ENCODE measurements at regions not wholly inside any gene's neighbourhood (a gene's known extent, or its start where the extent isn't known, plus 50 kb on each side); places are given as distances from the start of the nearest gene placed in this dataset.

DNA sequence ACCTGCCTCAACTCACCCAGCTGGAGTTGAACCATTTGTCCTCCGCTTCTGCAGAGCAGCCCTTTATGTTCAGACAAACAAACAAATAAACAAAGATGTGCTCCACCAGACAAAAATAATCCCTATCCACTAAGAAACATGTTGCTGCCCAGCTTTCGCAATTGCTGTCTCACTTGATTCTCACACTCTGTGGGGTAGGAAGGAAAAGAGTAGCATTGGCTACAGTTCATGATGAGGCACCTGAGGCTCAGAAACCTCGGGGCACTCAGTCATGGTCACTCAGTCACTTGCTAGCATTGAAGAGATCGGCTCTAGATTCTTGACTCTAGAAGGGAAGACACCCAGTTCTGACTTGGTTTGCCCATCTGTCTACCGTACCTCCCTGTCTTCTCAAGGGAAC, 88.0 kb upstream of the ZMIZ1 start:
- no CpG with 5 or more reads among the region's 5 CpGs for WGBS (ENCODE audit: insufficient coverage, low lambda C conversion rate)
- no peak overlapping the region for H3K4me3 ChIP-seq (ENCODE audit: low read length)
- no peaks in the 10 kb centered on the region for H3K9me3 ChIP-seq (ENCODE audit: control insufficient read depth, low read depth, low read length)
- peaks cover 5% of the 10 kb centered on the region for H3K4me1 ChIP-seq (ENCODE audit: control insufficient read depth, insufficient read depth, low read length)
- DNase-seq: no peak
- no peaks in the 10 kb centered on the region for H3K36me3 ChIP-seq (ENCODE audit: control insufficient read depth, insufficient read depth, low read length)
- H3K27ac ChIP-seq (ENCODE audit: low read length): no peak overlapping the region
- no peaks in the 10 kb centered on the region for H3K27me3 ChIP-seq (ENCODE audit: control insufficient read depth, insufficient read depth, low read length)

DNA sequence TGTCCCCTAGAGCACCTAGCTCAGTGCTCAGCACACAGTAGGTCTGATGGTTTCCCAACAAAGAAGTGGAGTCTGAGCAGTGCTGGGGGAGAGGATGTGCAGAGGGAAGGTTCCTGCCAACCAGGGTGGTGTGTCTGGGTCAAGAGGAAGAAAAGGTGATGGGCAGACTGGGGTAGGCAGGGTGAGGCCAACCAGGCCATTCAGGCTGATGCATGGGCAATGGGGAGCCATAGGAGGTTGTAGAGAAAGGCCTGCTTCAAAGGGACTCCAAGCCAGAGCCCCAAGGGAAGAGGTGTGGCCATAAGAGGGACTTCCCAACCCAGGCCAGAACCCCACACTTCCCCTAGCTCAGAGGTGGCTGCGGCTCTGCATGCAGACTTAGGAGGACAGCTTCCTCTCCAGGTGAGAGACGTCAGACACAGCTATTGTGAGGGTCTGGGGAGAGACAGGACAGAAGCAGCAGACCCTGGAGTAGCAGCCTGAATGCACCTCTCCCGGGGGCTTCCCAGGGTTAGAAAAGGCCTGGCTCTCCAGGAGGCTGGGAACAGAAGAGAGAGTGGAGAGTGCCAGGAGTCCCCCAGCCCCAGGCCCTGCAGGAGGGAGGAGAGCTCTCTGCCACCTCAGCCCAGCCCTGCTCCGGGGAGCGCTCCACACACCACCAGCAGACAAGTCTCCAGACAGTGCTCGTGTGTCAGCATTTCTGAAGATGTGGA, 87.4 kb upstream of the ZMIZ1 start:
- no CpG with 5 or more reads among the region's 6 CpGs for WGBS (ENCODE audit: insufficient coverage, low lambda C conversion rate)
- Histone ChIP-seq H3K4me1 (ENCODE audit: control insufficient read depth, insufficient read depth, low read length) (peaks cover 5% of the 10 kb centered on the region), H3K36me3 (ENCODE audit: control insufficient read depth, insufficient read depth, low read length) (no peaks in the 10 kb centered on the region)

DNA sequence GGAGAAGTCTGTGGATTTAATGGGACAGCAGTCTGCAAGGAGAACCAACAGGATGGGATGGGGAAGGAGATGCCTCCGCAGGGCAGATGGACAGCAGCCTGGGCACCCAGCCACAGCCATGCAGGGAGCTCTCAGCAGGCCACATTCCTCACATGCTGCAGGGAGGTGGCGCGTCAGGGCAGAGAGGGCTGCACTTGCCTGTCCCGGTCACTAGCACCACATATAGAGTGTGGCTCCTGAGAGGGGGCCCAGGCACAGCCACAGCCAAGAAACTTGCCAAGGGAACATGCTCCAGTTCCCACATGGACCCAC, 86.8 kb upstream of the ZMIZ1 start:
- Histone ChIP-seq H3K27me3 (ENCODE audit: control insufficient read depth, insufficient read depth, low read length) (no peaks in the 10 kb centered on the region), H3K4me3 (ENCODE audit: low read length) (no peak overlapping the region), H3K4me1 (ENCODE audit: control insufficient read depth, insufficient read depth, low read length) (peaks cover 5% of the 10 kb centered on the region), H3K27ac (ENCODE audit: low read length) (no peak overlapping the region), H3K9me3 (ENCODE audit: control insufficient read depth, low read depth, low read length) (no peaks in the 10 kb centered on the region), H3K36me3 (ENCODE audit: control insufficient read depth, insufficient read depth, low read length) (no peaks in the 10 kb centered on the region)
- WGBS (ENCODE audit: insufficient coverage, low lambda C conversion rate): no CpG with 5 or more reads among the region's 4 CpGs
- DNase-seq: no peak

More for the DNA sequence above, 87.4 kb upstream of the ZMIZ1 start:
- Histone ChIP-seq H3K4me3 (ENCODE audit: low read length) (no peak overlapping the region), H3K27me3 (ENCODE audit: control insufficient read depth, insufficient read depth, low read length) (no peaks in the 10 kb centered on the region), H3K9me3 (ENCODE audit: control insufficient read depth, low read depth, low read length) (no peaks in the 10 kb centered on the region), H3K27ac (ENCODE audit: low read length) (no peak overlapping the region)
- DNase-seq: no peak

DNA sequence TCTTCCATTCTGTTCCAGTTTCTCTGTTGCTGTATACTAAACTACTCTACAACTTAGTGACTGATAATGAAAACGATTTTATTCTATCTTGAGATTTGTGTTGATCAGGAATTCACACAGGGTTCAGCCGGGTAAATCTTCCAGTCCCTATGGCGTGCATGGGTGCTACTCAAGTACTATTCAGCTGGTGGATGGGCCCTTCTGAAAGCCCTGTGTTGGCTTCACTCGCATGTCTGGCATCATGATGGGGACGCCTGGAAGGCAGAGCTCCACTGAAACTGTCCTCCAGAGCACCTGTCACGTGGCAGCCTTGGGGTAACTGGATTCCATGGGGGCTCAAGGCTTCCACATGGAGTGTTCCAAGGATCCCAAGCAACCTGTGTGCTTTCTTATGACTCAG, 86.0 kb upstream of the ZMIZ1 start:
- H3K36me3 ChIP-seq (ENCODE audit: control insufficient read depth, insufficient read depth, low read length): no peaks in the 10 kb centered on the region
- peaks cover 3% of the 10 kb centered on the region for H3K4me1 ChIP-seq (ENCODE audit: control insufficient read depth, insufficient read depth, low read length)
- no peak overlapping the region for H3K27ac ChIP-seq (ENCODE audit: low read length)
- WGBS (ENCODE audit: insufficient coverage, low lambda C conversion rate): no CpG with 5 or more reads among the region's 6 CpGs
- H3K9me3 ChIP-seq (ENCODE audit: control insufficient read depth, low read depth, low read length): no peaks in the 10 kb centered on the region
- H3K4me3 ChIP-seq (ENCODE audit: low read length): no peak overlapping the region
- no peak for DNase-seq
- no peaks in the 10 kb centered on the region for H3K27me3 ChIP-seq (ENCODE audit: control insufficient read depth, insufficient read depth, low read length)

DNA sequence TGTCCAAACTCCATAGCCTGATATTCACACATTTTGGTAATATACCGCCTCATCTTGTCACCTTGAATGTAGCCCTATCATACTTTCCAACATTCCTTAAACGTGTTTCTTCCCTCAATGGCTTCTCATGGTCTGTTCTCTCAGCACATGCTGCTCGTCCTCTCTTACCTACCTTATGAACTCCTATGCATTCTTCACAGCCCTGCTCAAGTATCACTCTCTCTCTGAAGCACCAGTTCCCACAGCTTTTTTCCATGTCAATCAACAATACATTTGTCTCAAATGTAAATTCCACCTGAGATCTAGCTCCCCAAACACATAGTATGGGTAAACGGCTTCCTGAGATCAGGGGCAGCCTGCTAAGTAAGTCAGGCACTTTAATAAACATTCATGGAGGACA, 85.2 kb upstream of the ZMIZ1 start:
- Histone ChIP-seq H3K9me3 (ENCODE audit: control insufficient read depth, low read depth, low read length) (no peaks in the 10 kb centered on the region), H3K27me3 (ENCODE audit: control insufficient read depth, insufficient read depth, low read length) (no peaks in the 10 kb centered on the region), H3K4me3 (ENCODE audit: low read length) (no peak overlapping the region), H3K4me1 (ENCODE audit: control insufficient read depth, insufficient read depth, low read length) (no peaks in the 10 kb centered on the region), H3K36me3 (ENCODE audit: control insufficient read depth, insufficient read depth, low read length) (no peaks in the 10 kb centered on the region), H3K27ac (ENCODE audit: low read length) (no peak overlapping the region)
- 80% methylated on average over 3 of the region's 4 CpGs for WGBS (ENCODE audit: insufficient coverage, low lambda C conversion rate)
- DNase-seq: no peak

DNA sequence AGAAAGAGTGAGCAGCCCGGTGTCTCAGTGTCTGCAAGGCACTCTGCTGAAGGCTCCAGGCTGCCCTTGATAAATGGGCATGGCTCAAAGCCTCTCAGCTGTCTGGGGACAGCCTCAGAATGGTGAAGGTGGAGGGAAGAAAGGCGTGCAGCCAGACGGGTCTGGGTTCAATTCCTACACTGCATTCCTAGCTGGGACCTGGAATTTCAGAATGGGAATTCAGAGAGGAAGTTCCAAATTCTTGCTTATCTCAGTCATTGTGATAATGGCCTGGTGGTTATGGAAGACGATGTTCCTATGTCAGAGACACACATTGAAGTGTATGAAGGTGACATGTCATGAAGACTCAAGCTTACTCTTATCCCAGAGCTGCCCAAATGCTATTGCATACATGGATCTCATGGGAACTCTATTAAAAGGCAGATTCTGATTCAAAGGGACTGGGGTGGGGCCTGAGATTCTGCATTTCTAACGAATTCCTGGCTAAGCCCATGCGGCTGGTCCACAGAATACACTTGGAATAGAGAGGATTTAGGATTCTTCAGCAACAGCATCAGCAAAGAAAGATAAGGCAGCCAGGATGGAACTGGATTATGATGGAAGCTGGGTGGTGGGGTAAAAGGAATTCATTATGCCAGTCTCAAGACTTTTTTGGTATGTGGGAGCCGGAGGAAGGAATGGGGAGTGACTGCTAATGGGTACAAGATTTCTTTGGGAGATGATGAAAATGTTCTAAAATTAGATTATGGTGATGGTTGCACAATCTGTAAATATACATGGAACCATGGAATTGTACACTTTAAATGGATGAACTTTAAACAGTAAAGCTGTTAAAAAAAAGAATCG, 82.6 kb upstream of the ZMIZ1 start:
- H3K27ac ChIP-seq (ENCODE audit: low read length): no peak overlapping the region
- DNase-seq: no peak
- H3K27me3 ChIP-seq (ENCODE audit: control insufficient read depth, insufficient read depth, low read length): no peaks in the 10 kb centered on the region
- H3K9me3 ChIP-seq (ENCODE audit: control insufficient read depth, low read depth, low read length): no peaks in the 10 kb centered on the region
- no peaks in the 10 kb centered on the region for H3K4me1 ChIP-seq (ENCODE audit: control insufficient read depth, insufficient read depth, low read length)
- H3K4me3 ChIP-seq (ENCODE audit: low read length): no peak overlapping the region
- no peaks in the 10 kb centered on the region for H3K36me3 ChIP-seq (ENCODE audit: control insufficient read depth, insufficient read depth, low read length)
- WGBS (ENCODE audit: insufficient coverage, low lambda C conversion rate): no CpG with 5 or more reads among the region's 8 CpGs

DNA sequence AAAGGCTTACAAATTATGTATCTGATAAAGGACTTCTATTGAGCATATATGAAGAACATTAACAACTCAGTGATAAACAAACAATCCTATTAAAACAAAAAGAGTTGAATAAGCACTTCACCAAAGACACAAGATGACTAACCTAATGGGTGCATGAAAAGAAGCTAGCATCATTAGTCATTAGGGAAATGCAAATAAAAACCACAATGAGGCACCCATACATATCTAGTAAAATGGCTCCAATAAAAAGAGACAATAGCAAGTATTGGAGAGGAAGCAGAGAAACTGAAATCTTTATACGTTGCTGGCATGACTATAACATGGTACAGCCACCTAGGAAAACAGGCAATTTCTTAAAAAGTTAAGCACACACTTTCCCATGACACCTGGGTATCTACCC, 77.6 kb upstream of the ZMIZ1 start:
- Histone ChIP-seq H3K27ac (ENCODE audit: low read length) (no peak overlapping the region), H3K36me3 (ENCODE audit: control insufficient read depth, insufficient read depth, low read length) (no peaks in the 10 kb centered on the region), H3K4me3 (ENCODE audit: low read length) (no peak overlapping the region), H3K4me1 (ENCODE audit: control insufficient read depth, insufficient read depth, low read length) (peaks cover 9% of the 10 kb centered on the region), H3K27me3 (ENCODE audit: control insufficient read depth, insufficient read depth, low read length) (no peaks in the 10 kb centered on the region), H3K9me3 (ENCODE audit: control insufficient read depth, low read depth, low read length) (no peaks in the 10 kb centered on the region)
- no peak for DNase-seq
- WGBS (ENCODE audit: insufficient coverage, low lambda C conversion rate): 100% methylated on average over 1 of the region's 1 CpG

DNA sequence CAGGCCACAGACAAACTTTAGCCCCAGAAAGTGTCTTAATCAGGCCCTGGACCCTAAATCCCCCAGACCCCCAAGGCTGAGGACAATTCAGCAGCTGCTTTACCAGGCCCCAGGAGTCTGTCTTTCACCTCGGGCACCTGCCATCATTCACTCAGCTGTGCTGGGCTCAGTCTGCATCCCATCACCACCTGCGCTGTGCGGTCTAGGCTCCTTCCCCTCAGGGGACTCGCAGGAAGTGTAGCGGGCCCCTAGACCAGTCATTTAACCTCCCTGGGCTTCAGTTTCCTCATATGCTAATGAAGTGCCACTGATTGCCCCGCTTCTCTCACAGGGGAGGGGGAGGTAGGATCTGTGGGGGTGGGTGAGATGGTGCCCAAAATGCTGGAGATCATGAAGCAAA, 76.4 kb upstream of the ZMIZ1 start:
- Histone ChIP-seq H3K9me3 (ENCODE audit: control insufficient read depth, low read depth, low read length) (no peaks in the 10 kb centered on the region), H3K36me3 (ENCODE audit: control insufficient read depth, insufficient read depth, low read length) (no peaks in the 10 kb centered on the region), H3K27ac (ENCODE audit: low read length) (no peak overlapping the region), H3K4me3 (ENCODE audit: low read length) (no peak overlapping the region), H3K27me3 (ENCODE audit: control insufficient read depth, insufficient read depth, low read length) (no peaks in the 10 kb centered on the region), H3K4me1 (ENCODE audit: control insufficient read depth, insufficient read depth, low read length) (peaks cover 9% of the 10 kb centered on the region)
- WGBS (ENCODE audit: insufficient coverage, low lambda C conversion rate): no CpG with 5 or more reads among the region's 6 CpGs
- no peak for DNase-seq

DNA sequence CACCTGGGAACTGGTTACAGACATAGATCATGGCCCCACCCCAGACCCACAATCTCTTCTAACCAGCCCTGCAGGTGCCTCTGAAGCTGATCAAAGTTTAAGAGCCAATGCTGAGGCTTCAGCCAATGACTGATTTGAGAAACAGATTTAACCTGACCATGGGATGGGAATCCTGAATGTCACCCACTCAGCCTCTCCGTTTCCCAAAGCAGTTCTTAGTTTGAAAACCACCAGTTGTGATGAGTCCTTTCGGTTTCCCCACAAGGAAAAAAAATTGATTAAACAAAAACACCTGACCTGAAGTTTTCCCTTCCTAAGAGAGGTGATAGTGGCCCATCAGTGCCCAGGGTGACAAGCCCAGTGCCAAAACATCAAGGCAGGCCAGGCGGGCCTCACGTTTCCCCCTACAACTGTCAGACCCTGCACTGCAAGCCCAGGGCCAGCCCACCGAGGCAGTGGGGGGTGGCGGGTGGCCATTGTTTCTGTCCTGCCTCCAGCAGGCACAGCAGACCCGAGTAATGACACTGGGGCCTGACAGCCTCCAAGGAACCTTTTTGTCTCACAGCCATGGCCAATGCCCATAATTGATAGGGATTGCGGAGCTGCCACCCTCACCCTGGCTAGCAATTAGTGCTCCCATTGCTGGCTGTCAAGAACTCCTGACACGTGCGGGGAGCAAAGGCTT, 75.4 kb upstream of the ZMIZ1 start:
- no CpG with 5 or more reads among the region's 10 CpGs for WGBS (ENCODE audit: insufficient coverage, low lambda C conversion rate)
- Histone ChIP-seq H3K27me3 (ENCODE audit: control insufficient read depth, insufficient read depth, low read length) (no peaks in the 10 kb centered on the region), H3K4me3 (ENCODE audit: low read length) (no peak overlapping the region), H3K27ac (ENCODE audit: low read length) (no peak overlapping the region), H3K9me3 (ENCODE audit: control insufficient read depth, low read depth, low read length) (no peaks in the 10 kb centered on the region), H3K36me3 (ENCODE audit: control insufficient read depth, insufficient read depth, low read length) (no peaks in the 10 kb centered on the region), H3K4me1 (ENCODE audit: control insufficient read depth, insufficient read depth, low read length) (peaks cover 9% of the 10 kb centered on the region)
- DNase-seq: peak in 1 of 2 donors; percentile 58

DNA sequence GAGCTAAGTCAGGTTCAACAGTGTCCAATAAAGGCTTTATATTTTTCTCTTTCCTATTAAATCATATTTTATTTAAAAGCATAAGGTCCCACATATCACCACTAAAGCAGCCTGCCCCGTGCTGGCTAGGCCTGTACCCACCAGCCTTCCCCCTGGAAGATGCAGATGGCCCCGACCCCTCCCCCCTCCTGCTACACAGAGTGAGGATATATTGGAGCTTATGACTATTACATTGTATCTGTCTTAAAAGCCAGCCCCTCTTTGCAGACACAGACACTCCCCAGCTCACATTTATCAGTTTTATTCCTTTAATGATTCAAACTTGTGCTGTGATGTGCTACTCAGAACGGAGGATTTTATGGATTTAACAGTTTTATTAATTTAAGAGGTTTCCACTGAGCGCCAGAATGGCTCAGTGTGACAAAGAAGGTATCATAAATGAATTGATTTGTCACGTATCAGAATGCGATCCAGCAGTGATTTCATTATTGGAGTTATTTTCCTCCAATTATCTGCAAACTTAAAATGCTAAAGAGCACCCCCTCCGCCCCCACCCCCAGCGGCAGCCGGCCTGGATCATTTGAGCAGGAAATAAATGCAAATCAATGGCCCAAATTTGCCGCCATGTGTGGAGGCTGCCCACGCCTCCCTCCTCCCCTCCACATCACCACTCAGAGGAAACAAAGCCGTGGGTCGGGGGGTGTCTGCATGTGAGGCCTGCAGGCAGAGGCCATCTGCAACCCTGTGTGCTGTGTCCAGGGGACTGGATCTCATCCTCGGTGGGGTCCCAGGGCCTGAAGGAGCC, 72.6 kb upstream of the ZMIZ1 start:
- no peaks in the 10 kb centered on the region for H3K9me3 ChIP-seq (ENCODE audit: control insufficient read depth, low read depth, low read length)
- peaks cover 9% of the 10 kb centered on the region for H3K4me1 ChIP-seq (ENCODE audit: control insufficient read depth, insufficient read depth, low read length)
- H3K27ac ChIP-seq (ENCODE audit: low read length): no peak overlapping the region
- no peaks in the 10 kb centered on the region for H3K27me3 ChIP-seq (ENCODE audit: control insufficient read depth, insufficient read depth, low read length)
- WGBS (ENCODE audit: insufficient coverage, low lambda C conversion rate): no CpG with 5 or more reads among the region's 14 CpGs
- no peak for DNase-seq
- H3K36me3 ChIP-seq (ENCODE audit: control insufficient read depth, insufficient read depth, low read length): no peaks in the 10 kb centered on the region
- H3K4me3 ChIP-seq (ENCODE audit: low read length): no peak overlapping the region
